H1 (cell line): ENCODE measurements at regions not wholly inside any gene's neighbourhood (a gene's known extent, or its start where the extent isn't known, plus 50 kb on each side); places are given as distances from the start of the nearest gene placed in this dataset.

Experiments used
- CTCF ChIA-PET: fragments of 300-600 bp; sonication (Branson Sonifier 250); formaldehyde crosslinking; loops from one replicate; lab custom pipeline; 2021; ENCODE audit not compliant: partially characterized antibody; lab: Charles Lee
- POLR2A ChIA-PET: fragments of 300-600 bp; sonication (Branson Sonifier 250); formaldehyde crosslinking; loops from one replicate; lab custom pipeline; 2021; ENCODE audit warnings: inconsistent platforms; ENCODE audit not compliant: partially characterized antibody; lab: Charles Lee
- DNase-seq, 2 experiments: peaks; one replicate each; pipeline versions ENCODE4 v3.0.0 to v3.0.0-alpha.2; 2010 to 2022; ENCODE audit warnings: low spot score in 2 of 2, low read depth in 1 of 2, mixed read lengths in 1 of 2
- FAIRE-seq: peaks from 2 replicates; lab custom pipeline; 2011; peaks lifted over from hg19 to GRCh38; lab: Jason Lieb, UNC
- H2AFZ ChIP-seq: 2 replicates; pipeline ENCODE4 v1.8.1; 2012; ENCODE audit warnings: low read length, inconsistent platforms
- H2AK5ac ChIP-seq: 2 replicates; pipeline ENCODE4 v1.6.1; 2013; ENCODE audit warnings: low read depth, low read length
- H2BK120ac ChIP-seq: replicated peaks from 2 replicates; pipeline ENCODE3; 2013; ENCODE audit warnings: low read depth, low read length, inconsistent platforms
- H2BK12ac ChIP-seq: 2 replicates; pipeline ENCODE4 v1.6.1; 2013; ENCODE audit warnings: low read depth, low read length
- H2BK15ac ChIP-seq: 2 replicates; pipeline ENCODE4 v1.6.1; 2013; ENCODE audit warnings: low read length
- H2BK20ac ChIP-seq: 2 replicates; pipeline ENCODE4 v1.6.1; 2013; ENCODE audit warnings: low read length
- H2BK5ac ChIP-seq: 2 replicates; pipeline ENCODE4 v1.6.1; 2013; ENCODE audit warnings: low read depth, low read length
- H3K14ac ChIP-seq: 2 replicates; pipeline ENCODE4 v1.6.1; 2013; ENCODE audit warnings: inconsistent platforms; ENCODE audit not compliant: insufficient read length
- H3K18ac ChIP-seq: 2 replicates; pipeline ENCODE4 v1.6.1; 2013; ENCODE audit warnings: low read length; ENCODE audit errors: extremely low read depth
- H3K23ac ChIP-seq: 2 replicates; pipeline ENCODE4 v1.6.1; 2013; ENCODE audit warnings: inconsistent platforms; ENCODE audit not compliant: insufficient read length
- H3K23me2 ChIP-seq: 2 replicates; pipeline ENCODE4 v1.6.1; 2013; ENCODE audit warnings: low read depth, low read length
- H3K27ac ChIP-seq: 2 replicates; pipeline ENCODE4 v1.6.1; 2011; ENCODE audit warnings: low read depth, low read length, inconsistent platforms
- H3K27me3 ChIP-seq, 4 experiments: replicated peaks in 1 of 4; 1 replicate in 1 of 4; 2 replicates in 3 of 4; pipeline versions ENCODE4 v1.6.1 to v1.8.1; 2011 to 2013; ENCODE audit warnings: low read length in 3 of 4, mild to moderate bottlenecking in 3 of 4, inconsistent platforms in 2 of 4, mixed read lengths in 2 of 4, moderate library complexity in 1 of 4; ENCODE audit not compliant: control insufficient read depth in 3 of 4, insufficient read depth in 3 of 4; ENCODE audit errors: extremely low read depth in 1 of 4
- H3K36me3 ChIP-seq, 4 experiments: 2 replicates each; pipeline versions ENCODE4 v1.6.1 to v1.8.1; 2011 to 2013; ENCODE audit warnings: mild to moderate bottlenecking in 4 of 4, low read length in 3 of 4, moderate library complexity in 2 of 4, control low read depth in 1 of 4, inconsistent platforms in 1 of 4; ENCODE audit not compliant: insufficient read depth in 4 of 4, control insufficient read depth in 2 of 4
- H3K4ac ChIP-seq: replicated peaks from 2 replicates; pipeline ENCODE3; 2013; ENCODE audit warnings: low read length, low read depth, mixed read lengths, inconsistent platforms; ENCODE audit not compliant: insufficient read length
- H3K4me1 ChIP-seq, 4 experiments: replicated peaks in 1 of 4; 1 replicate in 1 of 4; 2 replicates in 3 of 4; pipeline versions ENCODE4 v1.6.1 to v1.8.1; 2011 to 2013; ENCODE audit warnings: low read length in 3 of 4, inconsistent platforms in 2 of 4, mixed read lengths in 1 of 4; ENCODE audit not compliant: insufficient read depth in 4 of 4, control insufficient read depth in 3 of 4
- H3K4me2 ChIP-seq, 2 experiments: 2 replicates each; pipeline versions ENCODE4 v1.6.1 to v1.8.1; 2011 to 2013; ENCODE audit warnings: low read depth in 2 of 2, low read length in 2 of 2, control low read depth in 1 of 2, inconsistent platforms in 1 of 2, mild to moderate bottlenecking in 1 of 2; ENCODE audit not compliant: insufficient read depth in 1 of 2
- H3K4me3 ChIP-seq, 4 experiments: fragments of 200-600, 300-600 bp in 1 of 4; sonication (generic), shearing (Covaris generic), sonication (Bioruptor Twin) in 1 of 4; 2 replicates each; pipeline versions ENCODE4 v1.5.1 to v1.8.1; 2011 to 2016; ENCODE audit warnings: low read length in 4 of 4, low read depth in 3 of 4, control low read depth in 2 of 4, inconsistent platforms in 2 of 4, mild to moderate bottlenecking in 2 of 4, mixed read lengths in 1 of 4, moderate library complexity in 1 of 4; ENCODE audit not compliant: insufficient read depth in 2 of 4; ENCODE audit errors: extremely low read depth in 1 of 4
- H3K56ac ChIP-seq: replicated peaks from 2 replicates; pipeline ENCODE3; 2013; ENCODE audit warnings: low read depth, mild to moderate bottlenecking, mixed read lengths, low read length, inconsistent platforms; ENCODE audit not compliant: insufficient read length
- H3K79me1 ChIP-seq: 2 replicates; pipeline ENCODE4 v1.6.1; 2013; ENCODE audit warnings: low read depth, low read length, control low read depth
- H3K79me2 ChIP-seq, 2 experiments: 2 replicates each; pipeline versions ENCODE4 v1.6.1 to v1.8.1; 2012 to 2013; ENCODE audit warnings: low read length in 2 of 2, mild to moderate bottlenecking in 2 of 2, inconsistent platforms in 1 of 2; ENCODE audit not compliant: insufficient read depth in 2 of 2, control insufficient read depth in 1 of 2
- H3K9ac ChIP-seq, 4 experiments: replicated peaks in 1 of 4; 1 replicate in 1 of 4; 2 replicates in 3 of 4; pipeline versions ENCODE4 v1.6.1 to v1.8.1; 2011 to 2013; ENCODE audit warnings: low read depth in 3 of 4, low read length in 3 of 4, control low read depth in 2 of 4, mild to moderate bottlenecking in 2 of 4, moderate library complexity in 2 of 4, inconsistent platforms in 1 of 4; ENCODE audit errors: extremely low read depth in 1 of 4
- H3K9me3 ChIP-seq, 2 experiments: 2 replicates each; pipeline versions ENCODE4 v1.6.1 to v1.8.1; 2012 to 2013; ENCODE audit warnings: mild to moderate bottlenecking in 2 of 2, moderate library complexity in 2 of 2, control low read depth in 1 of 2, inconsistent platforms in 1 of 2, low read depth in 1 of 2, low read length in 1 of 2, mixed read lengths in 1 of 2; ENCODE audit not compliant: insufficient read depth in 2 of 2
- H4K20me1 ChIP-seq, 2 experiments: replicated peaks in 1 of 2; 2 replicates each; pipeline versions ENCODE3 to v1.8.1; 2011 to 2013; ENCODE audit warnings: inconsistent platforms in 2 of 2, low read length in 2 of 2, mild to moderate bottlenecking in 1 of 2; ENCODE audit not compliant: insufficient read depth in 2 of 2, control insufficient read depth in 1 of 2
- H4K5ac ChIP-seq: 2 replicates; pipeline ENCODE4 v1.6.1; 2013; ENCODE audit warnings: low read length, low read depth, mixed read lengths, inconsistent platforms; ENCODE audit not compliant: insufficient read length
- H4K8ac ChIP-seq: 2 replicates; pipeline ENCODE4 v1.8.0; 2013; ENCODE audit warnings: mild to moderate bottlenecking, moderate library complexity, low read length, inconsistent platforms; ENCODE audit not compliant: insufficient read depth; ENCODE audit errors: extremely low read depth
- H4K91ac ChIP-seq: replicated peaks from 2 replicates; pipeline ENCODE3; 2013; ENCODE audit warnings: low read length, mixed read lengths, inconsistent platforms; ENCODE audit not compliant: insufficient read length
- BRCA1 ChIP-seq: IDR thresholded peaks from 2 replicates; pipeline ENCODE4 v1.6.1; 2012; ENCODE audit warnings: low read depth, low read length, improper control_type of control experiment
- CREB1 ChIP-seq: IDR thresholded peaks from 2 replicates; pipeline ENCODE4 v1.6.1; 2012; ENCODE audit warnings: inconsistent platforms
- POU5F1 ChIP-seq: IDR thresholded peaks from 2 replicates; pipeline ENCODE4 v1.6.1; 2011; ENCODE audit warnings: low read depth, mild to moderate bottlenecking, low read length, moderate library complexity
- SIN3A ChIP-seq, 2 experiments: IDR thresholded peaks in 1 of 2; conservative IDR thresholded peaks in 1 of 2; 2 replicates each; pipeline ENCODE4 v1.6.1; 2011 to 2012; ENCODE audit warnings: low read length in 2 of 2, improper control_type of control experiment in 1 of 2, low read depth in 1 of 2, mild to moderate bottlenecking in 1 of 2
- SP1 ChIP-seq: IDR thresholded peaks from 2 replicates; pipeline ENCODE4 v1.6.1; 2011; ENCODE audit warnings: low read depth, low read length
- TCF12 ChIP-seq: IDR thresholded peaks from 2 replicates; pipeline ENCODE4 v1.6.1; 2011; ENCODE audit warnings: low read depth, mild to moderate bottlenecking, low read length
- WGBS, 2 experiments: shearing (Covaris generic) in 1 of 2; methylation state at CpG; one replicate each; pipeline versions ENCODE4 v1.1.6 to v1.1.7; 2013 to 2015; ENCODE audit warnings: low lambda C conversion rate in 2 of 2, mixed read lengths in 2 of 2, inconsistent platforms in 1 of 2, low coverage in 1 of 2, missing lambda C conversion rate in 1 of 2; ENCODE audit not compliant: insufficient replicate concordance in 2 of 2, insufficient coverage in 1 of 2, insufficient read length in 1 of 2; ENCODE audit errors: extremely low coverage in 1 of 2, missing lambda C conversion rate in 1 of 2; 5-methylcytosine and 5-hydroxymethylcytosine counted together
- TF ChIP-seq, protein P1 (sequence below), 3 experiments: IDR thresholded peaks; 1 replicate in 2 of 3; 2 replicates in 1 of 3; pipeline versions ENCODE4 v1.5.1 to v1.6.1; 2011; ENCODE audit warnings: low read length in 3 of 3, mild to moderate bottlenecking in 3 of 3, inconsistent platforms in 2 of 3, low read depth in 1 of 3, moderate library complexity in 1 of 3; ENCODE audit not compliant: insufficient read depth in 1 of 3; ENCODE audit errors: control extremely low read depth in 1 of 3
- TF ChIP-seq, protein P2 (sequence below): IDR thresholded peaks from 2 replicates; pipeline ENCODE4 v1.6.1; 2011; ENCODE audit warnings: low read length, improper control_type of control experiment

DNA sequence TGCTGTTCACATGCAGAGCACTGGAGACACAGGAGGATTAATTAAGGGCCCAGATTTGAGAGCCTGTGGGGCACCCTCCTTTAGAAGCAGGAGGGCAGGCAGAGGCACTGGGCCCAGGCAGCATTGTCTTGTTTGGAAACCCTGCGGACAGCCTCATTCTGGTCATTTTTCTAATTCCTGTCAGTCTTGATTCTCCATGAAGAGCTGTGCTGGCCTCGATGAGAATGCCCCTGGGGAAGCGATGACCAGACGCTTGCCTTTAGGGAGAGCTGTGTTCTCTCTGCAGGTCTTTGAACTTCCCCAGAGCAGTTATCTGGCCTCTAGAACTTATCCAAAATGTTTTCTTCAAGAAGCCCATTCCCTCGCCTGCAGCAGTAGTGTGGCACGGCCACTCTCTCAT lies 117.8 kb upstream of the PTCH1 start:
- H3K9me3 ChIP-seq: no peaks in the 10 kb centered on the region
- POLR2A ChIA-PET: no interaction called here
- H3K27me3 ChIP-seq: no peaks in the 10 kb centered on the region
- H3K56ac ChIP-seq: no peak overlapping the region
- H3K18ac ChIP-seq: no peak overlapping the region
- no peaks in the 10 kb centered on the region for H3K36me3 ChIP-seq
- no peaks in the 10 kb centered on the region for H3K23me2 ChIP-seq
- no peak overlapping the region for H4K8ac ChIP-seq
- H4K91ac ChIP-seq: no peak overlapping the region
- 81% methylated on average over 6 of the region's 6 CpGs; no CpG with 5 or more reads in 1 of the 2 experiments for WGBS, 2 experiments
- no peak overlapping the region for H4K5ac ChIP-seq
- no peak overlapping the region for H2AFZ ChIP-seq
- H3K4ac ChIP-seq: no peak overlapping the region
- peaks cover 0 to 5% (median 0%) of the 10 kb centered on the region in 4 experiments; a peak in 3 of 7 replicates for H3K4me1 ChIP-seq
- H3K79me1 ChIP-seq: no peaks in the 10 kb centered on the region
- H3K79me2 ChIP-seq: no peaks in the 10 kb centered on the region
- H3K4me3 ChIP-seq: no peak overlapping the region
- H3K9ac ChIP-seq: no peak overlapping the region
- no peak overlapping the region for H2BK20ac ChIP-seq
- H3K27ac ChIP-seq: no peak overlapping the region
- no peak overlapping the region for H2BK15ac ChIP-seq
- no peak overlapping the region for H2BK120ac ChIP-seq
- H2AK5ac ChIP-seq: no peak overlapping the region
- no peak overlapping the region for H2BK12ac ChIP-seq
- FAIRE-seq: no peak
- H3K4me2 ChIP-seq: no peak overlapping the region
- TF ChIP-seq BRCA1 (no peak), CREB1 (no peak), TCF12 (no peak), SIN3A (conservative IDR thresholded peaks at IDR 0.05 in 1 of 2, IDR thresholded peaks at IDR 0.05 in 1 of 2; ENCODE audit: low read depth in 1 of 2, low read length in 2 of 2) (no peak), POU5F1 (no peak), SP1 (no peak)
- TF ChIP-seq, protein P1, sequence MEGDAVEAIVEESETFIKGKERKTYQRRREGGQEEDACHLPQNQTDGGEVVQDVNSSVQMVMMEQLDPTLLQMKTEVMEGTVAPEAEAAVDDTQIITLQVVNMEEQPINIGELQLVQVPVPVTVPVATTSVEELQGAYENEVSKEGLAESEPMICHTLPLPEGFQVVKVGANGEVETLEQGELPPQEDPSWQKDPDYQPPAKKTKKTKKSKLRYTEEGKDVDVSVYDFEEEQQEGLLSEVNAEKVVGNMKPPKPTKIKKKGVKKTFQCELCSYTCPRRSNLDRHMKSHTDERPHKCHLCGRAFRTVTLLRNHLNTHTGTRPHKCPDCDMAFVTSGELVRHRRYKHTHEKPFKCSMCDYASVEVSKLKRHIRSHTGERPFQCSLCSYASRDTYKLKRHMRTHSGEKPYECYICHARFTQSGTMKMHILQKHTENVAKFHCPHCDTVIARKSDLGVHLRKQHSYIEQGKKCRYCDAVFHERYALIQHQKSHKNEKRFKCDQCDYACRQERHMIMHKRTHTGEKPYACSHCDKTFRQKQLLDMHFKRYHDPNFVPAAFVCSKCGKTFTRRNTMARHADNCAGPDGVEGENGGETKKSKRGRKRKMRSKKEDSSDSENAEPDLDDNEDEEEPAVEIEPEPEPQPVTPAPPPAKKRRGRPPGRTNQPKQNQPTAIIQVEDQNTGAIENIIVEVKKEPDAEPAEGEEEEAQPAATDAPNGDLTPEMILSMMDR (IDR thresholded peaks at IDR 0.05; ENCODE audit: control extremely low read depth in 1 of 3, insufficient read depth in 1 of 3, low read depth in 1 of 3, low read length in 3 of 3): no peak
- TF ChIP-seq, protein P2, sequence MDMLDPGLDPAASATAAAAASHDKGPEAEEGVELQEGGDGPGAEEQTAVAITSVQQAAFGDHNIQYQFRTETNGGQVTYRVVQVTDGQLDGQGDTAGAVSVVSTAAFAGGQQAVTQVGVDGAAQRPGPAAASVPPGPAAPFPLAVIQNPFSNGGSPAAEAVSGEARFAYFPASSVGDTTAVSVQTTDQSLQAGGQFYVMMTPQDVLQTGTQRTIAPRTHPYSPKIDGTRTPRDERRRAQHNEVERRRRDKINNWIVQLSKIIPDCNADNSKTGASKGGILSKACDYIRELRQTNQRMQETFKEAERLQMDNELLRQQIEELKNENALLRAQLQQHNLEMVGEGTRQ: no peak
- H4K20me1 ChIP-seq: no peaks in the 10 kb centered on the region
- H3K14ac ChIP-seq: no peak overlapping the region
- DNase-seq: no peak
- no peak overlapping the region for H3K23ac ChIP-seq
- CTCF ChIA-PET: no interaction called here
- no peak overlapping the region for H2BK5ac ChIP-seq
